Fibroblast of lung (primary cell): ENCODE measurements at regions not wholly inside any gene's neighbourhood (a gene's known extent, or its start where the extent isn't known, plus 50 kb on each side); places are given as distances from the start of the nearest gene placed in this dataset.

Experiments used
- EZH2 ChIP-seq: IDR thresholded peaks from 2 replicates; pipeline ENCODE4 v1.5.1; 2012; ENCODE audit warnings: low read length, control low read depth, mild to moderate bottlenecking; ENCODE audit errors: missing control alignments
- TF ChIP-seq, protein P1 (sequence below), 2 donors: IDR thresholded peaks in 1 of 2; conservative IDR thresholded peaks in 1 of 2; 1 replicate in 1 of 2; 2 replicates in 1 of 2; pipeline ENCODE4 v1.5.1; 2011 to 2012; ENCODE audit warnings: low read length in 2 of 2, control low read depth in 1 of 2, inconsistent platforms in 1 of 2, low read depth in 1 of 2, mild to moderate bottlenecking in 1 of 2

DNA sequence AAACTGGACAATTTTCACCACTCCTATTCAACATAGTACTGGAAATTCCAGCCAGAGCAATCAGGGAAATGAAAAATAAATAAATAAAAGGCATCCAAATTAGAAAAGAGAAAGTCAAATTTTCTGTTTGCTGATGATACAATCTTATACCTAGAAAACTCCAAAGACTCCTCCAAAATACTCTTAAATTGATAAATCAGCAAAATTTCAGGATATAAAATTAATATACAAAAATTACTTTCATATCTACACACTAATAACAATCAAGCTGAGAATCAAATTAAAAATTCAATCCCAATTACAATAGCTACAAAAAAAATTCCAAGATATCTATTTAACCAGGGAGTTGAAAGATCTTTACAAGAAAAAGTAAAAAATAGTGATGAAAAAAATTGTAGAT is 651.9 kb downstream of the DTWD2 start:
- TF ChIP-seq, protein P1, sequence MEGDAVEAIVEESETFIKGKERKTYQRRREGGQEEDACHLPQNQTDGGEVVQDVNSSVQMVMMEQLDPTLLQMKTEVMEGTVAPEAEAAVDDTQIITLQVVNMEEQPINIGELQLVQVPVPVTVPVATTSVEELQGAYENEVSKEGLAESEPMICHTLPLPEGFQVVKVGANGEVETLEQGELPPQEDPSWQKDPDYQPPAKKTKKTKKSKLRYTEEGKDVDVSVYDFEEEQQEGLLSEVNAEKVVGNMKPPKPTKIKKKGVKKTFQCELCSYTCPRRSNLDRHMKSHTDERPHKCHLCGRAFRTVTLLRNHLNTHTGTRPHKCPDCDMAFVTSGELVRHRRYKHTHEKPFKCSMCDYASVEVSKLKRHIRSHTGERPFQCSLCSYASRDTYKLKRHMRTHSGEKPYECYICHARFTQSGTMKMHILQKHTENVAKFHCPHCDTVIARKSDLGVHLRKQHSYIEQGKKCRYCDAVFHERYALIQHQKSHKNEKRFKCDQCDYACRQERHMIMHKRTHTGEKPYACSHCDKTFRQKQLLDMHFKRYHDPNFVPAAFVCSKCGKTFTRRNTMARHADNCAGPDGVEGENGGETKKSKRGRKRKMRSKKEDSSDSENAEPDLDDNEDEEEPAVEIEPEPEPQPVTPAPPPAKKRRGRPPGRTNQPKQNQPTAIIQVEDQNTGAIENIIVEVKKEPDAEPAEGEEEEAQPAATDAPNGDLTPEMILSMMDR (conservative IDR thresholded peaks at IDR 0.05 in 1 of 2, IDR thresholded peaks at IDR 0.05 in 1 of 2; ENCODE audit: low read depth in 1 of 2, low read length in 2 of 2), result no peak
- TF ChIP-seq EZH2, result no peak
